ENCODE measurements at regions not wholly inside any gene's neighbourhood (a gene's known extent, or its start where the extent isn't known, plus 50 kb on each side); places are given as distances from the start of the nearest gene placed in this dataset.

DNA sequence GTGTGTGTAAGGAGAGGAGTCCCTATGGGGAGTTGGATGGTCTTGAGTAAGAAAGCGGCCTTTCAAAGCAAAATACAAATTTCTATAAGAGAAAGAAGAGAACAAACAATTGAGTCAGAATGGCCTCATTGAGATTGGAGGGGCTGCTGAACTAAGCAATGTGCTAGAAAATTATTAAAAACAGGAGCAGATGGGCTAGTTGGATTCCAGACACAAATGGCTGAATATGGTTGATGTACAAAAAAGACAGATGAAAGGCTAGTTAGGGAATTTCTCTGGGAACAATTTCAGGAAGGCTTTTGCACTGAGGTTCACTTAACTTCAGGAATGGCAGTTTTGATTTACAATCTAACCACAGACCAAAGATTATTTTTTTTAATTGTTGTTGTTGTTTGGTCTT is 1806.8 kb upstream of the TENM3 start:
- DNase-seq (ENCODE audit: insufficient read length, low spot score) (no peak), FAIRE-seq (no peak)
- TF ChIP-seq POLR2A (IDR thresholded peaks at IDR 0.05; ENCODE audit: low read depth, low read length): no peak

DNA sequence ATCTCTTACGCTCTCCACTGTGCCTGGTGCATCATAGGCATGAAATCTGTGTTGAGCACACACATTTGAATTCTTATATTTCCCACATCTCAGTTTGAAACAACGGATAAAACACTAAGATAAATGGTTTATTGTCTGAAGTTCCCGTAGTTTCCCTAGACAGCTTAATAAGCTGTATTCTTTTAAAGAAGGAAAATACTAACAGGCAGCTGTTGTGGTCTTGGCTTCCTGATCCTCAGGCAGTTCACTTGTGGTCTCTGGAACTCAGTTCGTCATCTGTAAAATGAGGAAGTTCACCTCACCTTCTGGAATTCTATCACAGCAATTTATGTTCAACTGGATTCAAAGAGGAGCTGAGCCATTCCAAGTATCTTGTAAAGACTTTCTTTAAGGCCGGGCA is 1805.6 kb upstream of the TENM3 start:
- no peak for TF ChIP-seq POLR2A (IDR thresholded peaks at IDR 0.05; ENCODE audit: low read depth, low read length)
- DNase-seq (ENCODE audit: insufficient read length, low spot score) (no peak), FAIRE-seq (no peak)

DNA sequence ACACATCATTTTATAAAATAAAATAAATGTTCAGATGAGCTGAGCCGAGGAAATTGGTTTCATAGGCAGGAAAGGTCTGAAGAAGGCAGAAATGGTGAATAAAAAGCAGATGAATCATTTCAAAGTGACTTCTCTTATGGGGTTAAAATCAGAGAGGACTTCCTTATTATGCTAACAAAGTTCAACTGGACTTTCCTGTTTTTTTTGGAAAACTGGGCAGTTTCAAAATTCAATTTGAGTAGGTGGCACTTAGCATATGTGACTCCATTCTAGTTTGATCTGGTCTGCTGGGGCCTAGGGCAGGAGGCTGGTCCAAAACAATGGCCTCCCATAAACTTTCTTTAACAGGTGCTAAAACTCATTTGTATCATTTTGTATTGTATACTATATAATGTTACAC is 1794.9 kb upstream of the TENM3 start:
- FAIRE-seq (no peak), DNase-seq (ENCODE audit: insufficient read length, low spot score) (no peak)
- TF ChIP-seq POLR2A (IDR thresholded peaks at IDR 0.05; ENCODE audit: low read depth, low read length): no peak

DNA sequence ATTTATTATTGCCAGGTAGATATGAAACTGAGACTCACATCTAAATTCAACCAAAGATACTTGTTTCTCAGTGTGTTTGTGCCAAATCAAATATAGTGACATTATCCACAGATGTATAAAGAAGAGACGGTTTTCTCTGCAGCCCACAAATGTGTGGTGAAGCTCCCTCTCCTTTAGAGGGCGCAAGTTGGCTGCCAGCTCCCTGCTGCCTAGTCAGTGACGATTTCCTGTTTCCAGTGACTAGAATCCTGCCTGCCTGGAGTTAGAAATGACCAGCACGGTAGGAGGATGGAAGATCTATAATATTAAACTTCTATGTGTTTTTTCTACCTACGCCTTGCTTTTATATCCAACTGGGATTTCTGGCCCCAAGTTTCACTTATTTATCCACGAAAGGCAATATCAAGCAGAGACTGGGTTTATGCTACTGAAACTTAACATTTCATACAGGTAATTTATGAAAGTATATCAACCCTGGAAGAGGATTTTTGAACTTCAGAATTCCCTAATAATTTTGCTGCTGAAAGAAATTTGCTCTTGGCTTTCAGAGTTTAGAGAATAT is 1793.7 kb upstream of the TENM3 start:
- no peak for TF ChIP-seq POLR2A (IDR thresholded peaks at IDR 0.05; ENCODE audit: low read depth, low read length)
- no peak for FAIRE-seq
- peak; percentile 31 for DNase-seq (ENCODE audit: insufficient read length, low spot score)

DNA sequence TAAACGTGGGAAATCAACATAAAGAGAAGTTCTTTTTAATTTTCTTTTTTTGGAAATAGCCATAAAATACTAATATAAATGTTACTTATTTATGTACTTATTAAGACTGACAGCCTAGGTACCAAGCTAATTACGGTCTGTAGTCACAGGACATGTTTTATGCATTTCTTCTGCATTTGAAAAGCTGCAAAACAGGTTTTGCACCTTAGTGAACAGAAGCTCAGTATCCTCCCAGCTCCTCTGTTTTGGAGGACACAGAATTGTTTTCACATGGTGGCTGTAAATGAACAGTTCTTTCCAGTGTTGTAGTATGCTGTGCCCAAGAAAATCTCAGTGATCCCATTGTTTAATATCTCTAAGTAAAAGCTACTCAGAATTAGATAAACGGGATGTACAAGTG is 1788.0 kb upstream of the TENM3 start:
- DNase-seq (ENCODE audit: insufficient read length, low spot score) (no peak), FAIRE-seq (no peak)
- TF ChIP-seq POLR2A (IDR thresholded peaks at IDR 0.05; ENCODE audit: low read depth, low read length): no peak

DNA sequence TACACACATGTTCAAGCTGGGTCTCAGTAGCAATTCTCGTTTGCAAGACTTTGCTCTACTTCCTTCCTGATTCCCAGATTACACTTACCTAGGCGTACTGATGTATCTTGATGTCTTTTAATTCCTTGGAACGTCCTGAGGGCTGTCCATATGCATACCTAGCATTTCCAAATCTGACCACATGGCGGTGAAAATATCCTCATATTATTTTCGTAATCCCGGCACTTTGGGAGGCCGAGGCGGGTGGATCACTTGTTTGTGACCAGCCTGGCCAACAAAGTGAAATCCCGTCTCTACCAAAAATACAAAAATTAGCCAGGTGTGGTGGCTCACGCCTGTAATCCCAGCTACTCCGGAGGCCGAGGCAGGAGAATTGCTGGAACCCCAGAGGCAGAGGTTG is 1786.3 kb upstream of the TENM3 start:
- no peak for FAIRE-seq
- no peak for TF ChIP-seq POLR2A (IDR thresholded peaks at IDR 0.05; ENCODE audit: low read depth, low read length)

DNA sequence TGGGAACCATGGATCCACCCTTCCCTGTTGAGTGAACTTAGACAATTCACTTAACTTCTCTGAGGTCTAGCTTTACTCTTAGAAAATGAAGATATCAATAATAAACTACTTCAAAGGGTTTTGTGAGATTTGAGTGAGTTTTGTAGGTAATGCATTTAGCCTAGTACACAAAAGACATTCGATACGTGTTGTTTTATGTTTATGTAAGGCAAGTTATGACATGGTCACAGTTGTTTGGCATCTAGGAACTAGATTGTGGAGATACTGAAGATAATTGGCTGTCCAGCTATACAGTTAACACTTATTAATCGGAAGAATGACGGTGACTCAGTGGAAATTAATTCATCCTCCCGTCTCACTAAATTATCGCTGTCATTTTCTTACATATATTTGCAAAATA is 1781.1 kb upstream of the TENM3 start:
- FAIRE-seq: no peak
- DNase-seq (ENCODE audit: insufficient read length, low spot score): no peak
- TF ChIP-seq POLR2A (IDR thresholded peaks at IDR 0.05; ENCODE audit: low read depth, low read length): no peak

More for the DNA sequence above, 1786.3 kb upstream of the TENM3 start:
- DNase-seq (ENCODE audit: insufficient read length, low spot score): no peak

DNA sequence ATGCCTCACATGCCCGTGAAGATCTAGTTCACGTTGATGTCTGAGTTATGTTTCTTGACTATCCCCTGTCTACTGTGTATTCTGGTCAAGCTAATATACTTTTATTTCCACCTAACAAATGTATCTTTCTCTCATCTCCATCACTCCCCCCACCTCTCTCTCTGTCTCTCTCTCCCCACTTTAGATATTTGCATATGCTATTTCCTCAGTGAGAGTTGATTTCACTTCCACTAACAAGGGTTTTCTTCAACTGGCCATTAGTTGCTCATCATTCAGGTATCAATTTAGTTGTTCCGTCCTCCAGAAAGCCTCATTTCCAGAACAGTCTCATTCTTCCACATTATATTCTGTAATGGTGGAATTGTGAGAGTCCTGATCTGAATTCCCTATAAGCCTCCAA is 1777.8 kb upstream of the TENM3 start:
- no peak for DNase-seq (ENCODE audit: insufficient read length, low spot score)
- no peak for FAIRE-seq
- TF ChIP-seq POLR2A (IDR thresholded peaks at IDR 0.05; ENCODE audit: low read depth, low read length): no peak

DNA sequence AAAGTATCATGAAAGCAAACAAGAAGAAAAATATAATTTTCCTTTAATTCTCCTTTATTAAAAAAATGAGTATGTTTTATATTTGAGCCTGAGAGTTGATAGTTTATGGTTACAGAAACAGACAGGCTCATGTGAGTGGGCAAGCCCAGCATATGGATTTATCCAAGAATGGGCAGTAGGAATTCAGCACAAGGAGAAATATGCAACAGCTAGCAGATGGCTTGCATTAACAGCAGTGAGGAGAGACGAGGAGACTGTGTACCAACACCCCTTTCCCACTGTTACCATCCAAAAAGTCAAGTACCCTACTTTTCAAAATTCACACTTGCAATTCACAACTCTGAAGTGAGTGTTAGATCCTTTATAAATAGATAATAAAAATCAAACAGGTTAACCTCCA is 1760.2 kb upstream of the TENM3 start:
- DNase-seq (ENCODE audit: insufficient read length, low spot score): no peak
- no peak for TF ChIP-seq POLR2A (IDR thresholded peaks at IDR 0.05; ENCODE audit: low read depth, low read length)
- no peak for FAIRE-seq

DNA sequence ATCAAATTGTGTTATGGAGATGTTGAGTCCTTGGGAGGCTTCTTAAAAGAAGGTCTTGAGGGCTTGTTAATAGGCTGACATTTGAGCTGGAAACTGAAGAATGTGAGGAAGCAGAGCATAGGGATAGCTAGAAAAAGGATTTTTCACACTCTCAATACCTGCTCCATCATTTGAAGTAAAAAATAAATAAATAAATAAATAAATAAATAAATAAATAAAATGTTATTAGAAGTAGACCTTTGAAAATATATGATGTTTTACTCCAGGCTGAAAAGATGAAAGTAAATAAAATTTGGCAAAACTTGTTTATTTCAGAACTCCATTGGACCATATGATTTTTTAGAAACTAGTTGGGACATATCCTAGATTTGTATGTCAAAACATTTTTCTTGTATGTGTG is 1757.8 kb upstream of the TENM3 start:
- FAIRE-seq: no peak
- no peak for TF ChIP-seq POLR2A (IDR thresholded peaks at IDR 0.05; ENCODE audit: low read depth, low read length)

DNA sequence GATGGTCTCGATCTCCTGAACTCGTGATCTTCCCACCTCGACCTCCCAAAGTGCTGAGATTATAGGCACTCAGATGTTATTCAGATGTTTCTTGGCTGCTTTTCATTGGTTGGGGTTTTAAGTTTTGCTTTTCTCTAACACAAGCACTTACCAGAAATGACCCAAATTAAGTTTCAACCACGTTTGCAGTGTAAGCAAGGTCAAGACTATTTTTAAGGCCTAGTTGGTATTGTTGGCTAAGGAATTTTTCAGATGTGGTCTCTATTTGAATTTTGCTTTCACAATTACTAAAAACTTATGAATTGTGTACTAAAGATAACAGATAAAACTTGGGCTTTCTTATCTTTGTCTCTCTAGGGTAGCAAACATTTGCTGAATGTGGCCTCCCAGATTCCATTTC is 1756.9 kb upstream of the TENM3 start:
- DNase-seq (ENCODE audit: insufficient read length, low spot score) (no peak), FAIRE-seq (no peak)
- TF ChIP-seq POLR2A (IDR thresholded peaks at IDR 0.05; ENCODE audit: low read depth, low read length): no peak

More for the DNA sequence above, 1757.8 kb upstream of the TENM3 start:
- no peak for DNase-seq (ENCODE audit: insufficient read length, low spot score)

DNA sequence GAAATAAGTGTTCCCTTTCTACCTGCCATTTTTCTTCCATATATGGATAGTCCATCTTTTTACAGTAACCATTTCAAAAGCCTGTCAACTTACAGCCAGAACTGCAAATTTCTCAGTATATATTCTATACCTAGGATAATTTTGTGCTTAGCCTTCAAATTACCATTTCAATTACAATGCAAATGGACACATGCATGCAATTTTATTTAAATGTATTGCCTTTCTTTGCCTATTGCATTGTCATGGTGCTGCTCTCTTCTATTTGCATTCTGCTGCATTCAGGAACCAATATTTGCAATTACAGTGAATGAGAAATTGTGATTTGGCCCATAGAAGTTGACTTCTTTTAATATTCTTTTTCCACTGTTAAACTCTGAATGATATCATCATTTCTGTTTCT is 1753.4 kb upstream of the TENM3 start:
- no peak for DNase-seq (ENCODE audit: insufficient read length, low spot score)
- TF ChIP-seq POLR2A (IDR thresholded peaks at IDR 0.05; ENCODE audit: low read depth, low read length): no peak
- no peak for FAIRE-seq

DNA sequence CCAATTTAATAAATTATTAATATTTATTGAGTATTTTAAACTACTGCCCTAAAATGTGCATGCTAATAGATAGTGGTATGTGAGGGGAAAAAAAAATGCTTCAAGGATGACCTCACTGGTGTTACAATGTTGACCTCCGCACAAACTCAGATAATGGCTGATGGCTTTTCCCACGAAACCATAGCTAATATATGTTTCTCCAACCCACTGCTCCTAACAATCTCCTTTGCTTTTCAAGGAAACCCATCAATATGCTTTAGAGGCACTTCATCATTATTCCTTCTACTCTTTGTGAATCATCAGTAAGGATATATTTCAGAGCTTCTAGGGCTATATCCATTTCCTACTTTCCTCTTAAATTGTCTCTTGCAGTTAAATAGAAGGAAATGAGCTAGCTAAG is 1752.0 kb upstream of the TENM3 start:
- FAIRE-seq: no peak
- DNase-seq (ENCODE audit: insufficient read length, low spot score): no peak
- no peak for TF ChIP-seq POLR2A (IDR thresholded peaks at IDR 0.05; ENCODE audit: low read depth, low read length)

DNA sequence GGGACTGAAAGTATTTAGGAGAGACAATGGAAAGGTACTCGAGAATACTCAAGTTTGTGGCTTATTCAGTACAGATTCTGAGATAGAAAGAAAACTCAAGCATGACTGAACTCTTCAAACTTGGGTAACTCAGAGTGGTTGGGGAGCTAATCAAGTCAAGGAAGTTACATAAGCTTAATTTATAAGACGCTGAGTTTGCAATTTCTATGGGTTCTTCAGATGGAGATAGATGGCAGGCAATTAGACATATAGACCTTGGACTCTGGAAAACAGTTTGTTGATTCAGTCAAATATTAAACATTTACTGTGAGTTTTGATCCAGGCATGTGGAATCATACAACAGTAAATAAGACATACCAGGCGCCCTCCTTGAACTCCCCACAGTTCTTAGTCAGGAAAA is 1749.9 kb upstream of the TENM3 start:
- FAIRE-seq (no peak), DNase-seq (ENCODE audit: insufficient read length, low spot score) (no peak)
- TF ChIP-seq POLR2A (IDR thresholded peaks at IDR 0.05; ENCODE audit: low read depth, low read length): no peak

DNA sequence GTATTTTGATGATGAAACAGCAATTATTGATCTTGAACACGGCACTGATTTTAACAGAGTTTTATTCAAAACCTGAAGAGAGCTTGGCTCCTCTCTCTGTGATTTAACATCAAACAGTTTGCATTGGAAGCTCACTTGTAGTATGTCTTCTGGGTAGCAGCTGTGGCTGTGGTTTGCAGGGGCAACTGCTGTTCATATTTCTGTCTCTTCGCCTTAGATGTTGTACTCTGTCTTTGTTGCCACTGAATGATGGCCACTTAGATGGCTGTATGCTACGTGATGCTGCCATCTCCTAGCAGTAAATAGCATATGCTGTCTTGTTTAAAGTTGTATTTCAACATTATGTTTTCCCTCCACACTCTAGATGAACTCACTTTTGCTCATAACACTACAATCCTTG is 1743.0 kb upstream of the TENM3 start:
- no peak for TF ChIP-seq POLR2A (IDR thresholded peaks at IDR 0.05; ENCODE audit: low read depth, low read length)
- DNase-seq (ENCODE audit: insufficient read length, low spot score): no peak
- FAIRE-seq: no peak
